Activated T-helper 1 cell treated with anti-CD3 and anti-CD28 coated beads, Interleukin-12 subunit alpha, Interleukin-12 subunit beta, Interleukin-2, Interleukin-4 antibody, amounts not matched to agents 30 ng/mL and 10 ng/mL and 1 ng/mL, durations not matched to agents 14 hours and 24 hours and 36 hours (primary cell): ENCODE measurements at regions not wholly inside any gene's neighbourhood (a gene's known extent, or its start where the extent isn't known, plus 50 kb on each side); places are given as distances from the start of the nearest gene placed in this dataset.

Experiments
- DNase-seq: peaks from one replicate; pipeline ENCODE4 v3.0.0; 2021; ENCODE audit warnings: low spot score
- H3K27ac Mint-ChIP-seq: one replicate; pipeline ENCODE4 v1.8.0; 2021; ENCODE audit warnings: mild to moderate bottlenecking, mixed read lengths
- H3K27me3 Mint-ChIP-seq: one replicate; pipeline ENCODE4 v1.8.0; 2022; ENCODE audit warnings: mild to moderate bottlenecking, moderate library complexity, mixed read lengths; ENCODE audit not compliant: insufficient read depth
- H3K36me3 Mint-ChIP-seq: one replicate; pipeline ENCODE4 v1.8.0; 2021; ENCODE audit warnings: low read depth, mixed read lengths
- H3K4me1 Mint-ChIP-seq: one replicate; pipeline ENCODE4 v1.8.0; 2021; ENCODE audit warnings: low read depth, mixed read lengths
- H3K4me3 Mint-ChIP-seq: one replicate; pipeline ENCODE4 v1.8.0; 2021; ENCODE audit warnings: mild to moderate bottlenecking, moderate library complexity, mixed read lengths
- H3K9me3 Mint-ChIP-seq: one replicate; pipeline ENCODE4 v1.8.0; 2021; ENCODE audit warnings: mixed read lengths
- intact Hi-C: fragments of 100-400 bp; cut with micrococcal nuclease; formaldehyde crosslinking; loops from one replicate; pipeline ENCODE4 v1.15.1; 2024

DNA sequence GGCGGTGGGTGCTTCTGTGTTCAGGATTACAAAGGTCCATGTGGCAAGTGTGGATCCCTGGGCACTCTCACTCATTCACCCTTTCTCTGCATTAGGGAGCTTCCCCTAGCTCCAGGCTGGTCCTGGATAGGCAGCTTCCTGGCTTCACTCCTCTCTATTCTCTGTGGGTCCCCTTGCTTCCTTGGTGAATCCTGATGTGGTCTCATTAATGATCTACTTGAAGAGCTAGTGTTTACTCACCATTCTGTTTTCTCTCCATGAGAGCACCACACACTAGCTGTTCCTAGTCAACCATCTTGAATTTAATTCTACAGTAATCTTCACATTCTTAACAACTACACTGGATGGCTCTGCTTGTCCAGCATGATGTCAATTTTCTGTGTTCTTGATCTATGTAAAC, 90.0 kb upstream of the PLPPR1 start:
- no peak for DNase-seq
- H3K27ac Mint-ChIP-seq = no peak overlapping the region
- H3K4me1 Mint-ChIP-seq = no peaks in the 10 kb centered on the region
- peaks cover 6% of the 10 kb centered on the region for H3K9me3 Mint-ChIP-seq
- no peak overlapping the region for H3K4me3 Mint-ChIP-seq
- no peaks in the 10 kb centered on the region for H3K36me3 Mint-ChIP-seq
- intact Hi-C loops = no loop called here
- no peaks in the 10 kb centered on the region for H3K27me3 Mint-ChIP-seq

- Mint-ChIP-seq H3K4me3 (no peak overlapping the region), H3K27me3 (no peaks in the 10 kb centered on the region), H3K27ac (no peak overlapping the region), H3K4me1 (no peaks in the 10 kb centered on the region), H3K36me3 (no peaks in the 10 kb centered on the region), H3K9me3 (peaks cover 6% of the 10 kb centered on the region)
- no peak for DNase-seq
- intact Hi-C loops = no loop called here
These were observed 88.9 kb upstream of the PLPPR1 start for GRCh38 chr9:100939636-100940035.

- intact Hi-C loops = no loop called here
- Mint-ChIP-seq H3K4me1 (no peaks in the 10 kb centered on the region), H3K4me3 (no peak overlapping the region), H3K36me3 (no peaks in the 10 kb centered on the region), H3K27ac (no peak overlapping the region), H3K9me3 (no peaks in the 10 kb centered on the region), H3K27me3 (no peaks in the 10 kb centered on the region)
- no peak for DNase-seq
These were observed 69.3 kb upstream of the PLPPR1 start for GRCh38 chr9:100959226-100959625.
